MCF 10A (cell line): ENCODE measurements at regions not wholly inside any gene's neighbourhood (a gene's known extent, or its start where the extent isn't known, plus 50 kb on each side); places are given as distances from the start of the nearest gene placed in this dataset.

Source experiments
- BruUV-seq: library from RNA; stranded (reverse); fragments of 400-500 nt; replicated peaks from 2 replicates; lab custom pipeline; 2021; lab: Mats Ljungman, UMichigan
- CTCF ChIA-PET: fragments of 300-600 bp; sonication (Branson Sonifier 250); formaldehyde crosslinking; extraction: SDS; loops from one replicate; lab custom pipeline; 2021; ENCODE audit warnings: antibody characterized with exemption, inconsistent platforms; lab: Yijun Ruan, JAX
- POLR2A ChIA-PET: fragments of 300-600, 350-650 bp; sonication (Branson Sonifier 250); formaldehyde crosslinking; extraction: SDS; loops from one replicate; lab custom pipeline; 2020; ENCODE audit warnings: antibody characterized with exemption, inconsistent platforms; lab: Yijun Ruan, JAX
- DNase-seq: peaks from one replicate; pipeline ENCODE4 v3.0.0-alpha.2; 2018; ENCODE audit not compliant: unreplicated experiment
- H3K27ac Mint-ChIP-seq: one replicate; pipeline ENCODE4 v1.8.0; 2022; ENCODE audit warnings: mild to moderate bottlenecking, low read depth, mixed read lengths; ENCODE audit not compliant: unreplicated experiment
- H3K27me3 Mint-ChIP-seq: one replicate; pipeline ENCODE4 v1.8.0; 2022; ENCODE audit warnings: mixed read lengths; ENCODE audit not compliant: insufficient read depth, unreplicated experiment
- H3K36me3 Mint-ChIP-seq: one replicate; pipeline ENCODE4 v1.8.0; 2022; ENCODE audit warnings: mild to moderate bottlenecking, moderate library complexity, mixed read lengths; ENCODE audit not compliant: insufficient read depth, unreplicated experiment
- H3K4me1 Mint-ChIP-seq: one replicate; pipeline ENCODE4 v1.8.0; 2022; ENCODE audit warnings: mixed read lengths; ENCODE audit not compliant: insufficient read depth, unreplicated experiment
- H3K4me3 Mint-ChIP-seq: one replicate; pipeline ENCODE4 v1.8.0; 2022; ENCODE audit warnings: mild to moderate bottlenecking, moderate library complexity, mixed read lengths; ENCODE audit not compliant: unreplicated experiment
- H3K9me3 Mint-ChIP-seq: one replicate; pipeline ENCODE4 v1.8.0; 2022; ENCODE audit warnings: mixed read lengths; ENCODE audit not compliant: unreplicated experiment
- CTCF ChIP-seq: fragments of 200-600 bp; IDR thresholded peaks from one replicate; pipeline ENCODE4 v1.8.0; 2022; ENCODE audit warnings: antibody characterized with exemption, mild to moderate bottlenecking; ENCODE audit not compliant: unreplicated experiment
- intact Hi-C: fragments of 100-400 bp; cut with micrococcal nuclease; formaldehyde crosslinking; loops from 2 replicates; pipeline ENCODE4 v1.14.1; 2022

DNA sequence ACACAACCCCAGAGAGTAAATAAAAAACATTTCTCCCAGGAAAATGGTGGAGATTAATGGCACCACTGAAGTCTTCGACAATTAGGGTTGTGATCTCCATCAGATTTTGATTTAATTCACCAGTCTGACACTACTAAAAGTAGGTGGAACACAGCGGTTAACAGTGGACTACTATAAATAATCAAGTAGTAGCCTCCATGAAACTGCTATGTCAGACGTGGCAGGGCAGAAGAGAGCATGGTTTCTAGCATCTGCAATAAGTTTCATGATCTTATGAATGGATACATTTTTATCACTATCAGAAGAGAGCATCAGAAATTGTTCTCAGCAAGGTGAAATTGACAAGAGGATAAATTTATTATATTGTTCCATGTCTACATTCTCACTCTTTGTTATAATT, 1706.6 kb downstream of the MRPL39 start:
- no peaks in the 10 kb centered on the region for H3K36me3 Mint-ChIP-seq
- CTCF ChIA-PET, result no interaction called here
- no peaks in the 10 kb centered on the region for H3K27me3 Mint-ChIP-seq
- no peak for DNase-seq
- TF ChIP-seq CTCF, result no peak
- BruUV-seq, result no TSS peak
- H3K27ac Mint-ChIP-seq, result no peak overlapping the region
- peaks cover 12% of the 10 kb centered on the region for H3K9me3 Mint-ChIP-seq
- POLR2A ChIA-PET, result no interaction called here
- intact Hi-C loops, result no loop called here
- H3K4me1 Mint-ChIP-seq, result no peaks in the 10 kb centered on the region
- H3K4me3 Mint-ChIP-seq, result no peak overlapping the region

DNA sequence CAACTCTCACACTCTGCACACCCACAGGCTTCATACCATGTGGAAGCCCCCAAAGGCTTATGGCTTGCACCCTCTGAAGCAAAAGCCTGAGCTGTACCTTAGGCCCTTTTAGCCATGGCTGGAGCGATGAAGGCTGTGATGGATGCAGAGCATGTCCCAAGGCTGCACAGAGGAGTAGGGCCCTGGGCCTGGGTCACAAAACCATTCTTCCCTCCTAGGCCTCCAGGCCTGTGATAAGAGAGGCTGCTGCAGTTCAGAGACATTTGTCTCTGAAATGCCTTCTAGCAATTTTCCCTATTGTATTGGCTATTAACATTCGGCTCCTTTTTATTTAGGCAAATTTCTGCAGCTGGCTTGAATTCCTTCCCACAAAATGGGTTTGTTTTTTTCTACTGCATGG, 1707.7 kb downstream of the MRPL39 start:
- Mint-ChIP-seq H3K27ac (no peak overlapping the region), H3K9me3 (peaks cover 12% of the 10 kb centered on the region), H3K36me3 (no peaks in the 10 kb centered on the region), H3K4me1 (no peaks in the 10 kb centered on the region), H3K4me3 (no peak overlapping the region), H3K27me3 (no peaks in the 10 kb centered on the region)
- TF ChIP-seq CTCF, result no peak
- CTCF ChIA-PET, result interaction anchor here (0.6 kb wide), 1 partner anchor 216 kb away, joined by 5 read pairs; no protein-coding TSS in a partner anchor
- no TSS peak for BruUV-seq
- DNase-seq, result no peak
- POLR2A ChIA-PET, result no interaction called here
- intact Hi-C loops, result no loop called here

DNA sequence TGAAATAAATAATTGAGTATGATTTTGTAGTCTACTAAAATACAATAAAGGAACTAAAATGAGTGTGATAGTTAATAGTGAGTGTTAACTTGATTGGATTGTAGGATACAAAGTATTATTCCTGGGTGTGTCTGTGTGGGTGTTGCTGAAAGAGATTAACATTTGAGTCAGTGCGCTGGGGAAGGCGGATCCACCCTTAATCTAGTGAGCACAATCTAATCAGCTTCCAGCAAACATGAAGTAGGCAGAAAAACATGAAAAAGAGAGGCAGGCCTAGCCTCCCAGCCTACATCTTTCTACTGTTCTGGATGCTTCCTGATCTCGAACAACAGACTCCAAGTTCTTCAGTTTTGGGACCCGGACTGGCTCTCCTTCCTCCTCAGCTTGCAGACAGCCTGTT, 1716.6 kb downstream of the MRPL39 start:
- Mint-ChIP-seq H3K4me1 (peaks cover 17% of the 10 kb centered on the region), H3K4me3 (no peak overlapping the region), H3K27me3 (no peaks in the 10 kb centered on the region), H3K36me3 (peaks cover 6% of the 10 kb centered on the region), H3K9me3 (peaks cover 8% of the 10 kb centered on the region), H3K27ac (peak overlapping the region; percentile 57)
- no TSS peak for BruUV-seq
- intact Hi-C loops, result no loop called here
- ChIA-PET CTCF (interaction anchor here (0.7 kb wide), 1 partner anchor 13 kb away, joined by 3 read pairs; no protein-coding TSS in a partner anchor), POLR2A (no interaction called here)
- no peak for TF ChIP-seq CTCF
- DNase-seq, result no peak

GRCh38 chr21:23887725-23888306, 1719.5 kb downstream of the MRPL39 start:
- POLR2A ChIA-PET, result no interaction called here
- TF ChIP-seq CTCF, result no peak
- BruUV-seq, result no TSS peak
- Mint-ChIP-seq H3K9me3 (peaks cover 8% of the 10 kb centered on the region), H3K4me1 (peaks cover 7% of the 10 kb centered on the region), H3K4me3 (peak overlapping the region; percentile 65), H3K27ac (no peak overlapping the region), H3K36me3 (peaks cover 6% of the 10 kb centered on the region), H3K27me3 (no peaks in the 10 kb centered on the region)
- CTCF ChIA-PET, result interaction anchor here (0.5 kb wide), 1 partner anchor 464 kb away, joined by 3 read pairs; no protein-coding TSS in a partner anchor
- intact Hi-C loops, result no loop called here
- DNase-seq, result no peak
